Nephron progenitor cell (in vitro differentiated cells): ENCODE measurements at regions not wholly inside any gene's neighbourhood (a gene's known extent, or its start where the extent isn't known, plus 50 kb on each side); places are given as distances from the start of the nearest gene placed in this dataset.

Source experiments
- DNase-seq: peaks from one replicate; pipeline ENCODE4 v3.0.0; 2021
- H3K27ac Mint-ChIP-seq: 2 replicates; pipeline ENCODE4 v1.8.0; 2021; ENCODE audit warnings: mild to moderate bottlenecking, moderate library complexity, mixed read lengths
- H3K27me3 Mint-ChIP-seq: 2 replicates; pipeline ENCODE4 v1.8.0; 2021; ENCODE audit warnings: mild to moderate bottlenecking, low read depth, mixed read lengths; ENCODE audit not compliant: poor library complexity
- H3K36me3 Mint-ChIP-seq: 2 replicates; pipeline ENCODE4 v1.8.0; 2021; ENCODE audit warnings: low read depth, mixed read lengths
- H3K4me1 Mint-ChIP-seq: 2 replicates; pipeline ENCODE4 v1.8.0; 2021; ENCODE audit warnings: mixed read lengths
- H3K4me3 Mint-ChIP-seq: 2 replicates; pipeline ENCODE4 v1.8.0; 2021; ENCODE audit warnings: mild to moderate bottlenecking, moderate library complexity, mixed read lengths
- H3K9me3 Mint-ChIP-seq: 2 replicates; pipeline ENCODE4 v1.8.0; 2021; ENCODE audit warnings: mild to moderate bottlenecking, moderate library complexity, mixed read lengths
- TF ChIP-seq, protein P1 (sequence below): fragments of 200-600 bp; sonication (generic); IDR thresholded peaks from 2 replicates; pipeline ENCODE4 v1.5.0; 2021; ENCODE audit warnings: antibody characterized with exemption

DNA sequence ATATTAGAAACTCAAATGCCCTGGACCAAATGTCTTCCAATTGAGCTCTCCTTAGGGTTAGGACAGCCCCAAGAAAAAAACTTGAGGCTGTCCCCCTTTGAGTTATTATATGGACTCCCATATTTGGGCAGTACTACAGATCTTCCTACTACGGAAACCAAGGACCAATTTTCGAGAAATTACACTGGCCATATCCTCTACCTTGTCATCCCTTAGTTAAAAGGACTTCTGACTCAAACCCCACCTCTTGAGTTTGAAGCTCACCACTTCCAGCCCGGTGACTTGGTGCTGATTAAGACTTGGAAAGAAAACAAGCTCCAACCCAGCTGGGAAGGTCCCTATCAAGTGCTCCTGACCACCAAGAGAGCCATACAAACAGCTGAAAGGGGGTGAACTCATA lies 497.0 kb upstream of the GRAMD2B start:
- TF ChIP-seq, protein P1, sequence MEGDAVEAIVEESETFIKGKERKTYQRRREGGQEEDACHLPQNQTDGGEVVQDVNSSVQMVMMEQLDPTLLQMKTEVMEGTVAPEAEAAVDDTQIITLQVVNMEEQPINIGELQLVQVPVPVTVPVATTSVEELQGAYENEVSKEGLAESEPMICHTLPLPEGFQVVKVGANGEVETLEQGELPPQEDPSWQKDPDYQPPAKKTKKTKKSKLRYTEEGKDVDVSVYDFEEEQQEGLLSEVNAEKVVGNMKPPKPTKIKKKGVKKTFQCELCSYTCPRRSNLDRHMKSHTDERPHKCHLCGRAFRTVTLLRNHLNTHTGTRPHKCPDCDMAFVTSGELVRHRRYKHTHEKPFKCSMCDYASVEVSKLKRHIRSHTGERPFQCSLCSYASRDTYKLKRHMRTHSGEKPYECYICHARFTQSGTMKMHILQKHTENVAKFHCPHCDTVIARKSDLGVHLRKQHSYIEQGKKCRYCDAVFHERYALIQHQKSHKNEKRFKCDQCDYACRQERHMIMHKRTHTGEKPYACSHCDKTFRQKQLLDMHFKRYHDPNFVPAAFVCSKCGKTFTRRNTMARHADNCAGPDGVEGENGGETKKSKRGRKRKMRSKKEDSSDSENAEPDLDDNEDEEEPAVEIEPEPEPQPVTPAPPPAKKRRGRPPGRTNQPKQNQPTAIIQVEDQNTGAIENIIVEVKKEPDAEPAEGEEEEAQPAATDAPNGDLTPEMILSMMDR, result no peak
- H3K4me1 Mint-ChIP-seq, result no peaks in the 10 kb centered on the region
- peaks cover 46% of the 10 kb centered on the region for H3K9me3 Mint-ChIP-seq
- no peak overlapping the region for H3K4me3 Mint-ChIP-seq
- H3K27me3 Mint-ChIP-seq, result no peaks in the 10 kb centered on the region
- no peak for DNase-seq
- H3K27ac Mint-ChIP-seq, result no peak overlapping the region
- peaks cover 14% of the 10 kb centered on the region for H3K36me3 Mint-ChIP-seq

DNA sequence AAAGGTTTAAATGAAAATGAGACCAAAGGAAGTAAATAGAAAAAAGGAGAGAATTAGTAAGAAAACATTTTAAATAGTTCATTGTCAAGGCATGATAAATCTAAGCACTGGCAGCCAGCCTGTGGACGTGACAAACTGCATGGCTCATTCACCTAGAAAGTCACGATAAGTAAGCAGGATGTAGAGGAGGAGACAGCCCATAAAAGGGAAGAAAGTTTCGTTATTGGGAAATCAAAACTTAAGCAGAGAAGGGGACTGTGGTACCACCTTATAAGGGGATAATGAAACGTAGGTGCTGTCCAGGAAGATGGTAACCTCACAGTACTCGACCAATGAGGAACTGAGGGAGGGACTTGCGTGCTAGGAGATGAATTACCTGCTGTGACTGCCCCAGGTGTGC lies 494.5 kb upstream of the GRAMD2B start:
- DNase-seq, result no peak
- no peaks in the 10 kb centered on the region for H3K4me1 Mint-ChIP-seq
- H3K27ac Mint-ChIP-seq, result no peak overlapping the region
- H3K4me3 Mint-ChIP-seq, result no peak overlapping the region
- TF ChIP-seq, protein P1, result no peak
- no peaks in the 10 kb centered on the region for H3K27me3 Mint-ChIP-seq
- peaks cover 34% of the 10 kb centered on the region for H3K9me3 Mint-ChIP-seq
- H3K36me3 Mint-ChIP-seq, result peaks cover 10% of the 10 kb centered on the region

DNA sequence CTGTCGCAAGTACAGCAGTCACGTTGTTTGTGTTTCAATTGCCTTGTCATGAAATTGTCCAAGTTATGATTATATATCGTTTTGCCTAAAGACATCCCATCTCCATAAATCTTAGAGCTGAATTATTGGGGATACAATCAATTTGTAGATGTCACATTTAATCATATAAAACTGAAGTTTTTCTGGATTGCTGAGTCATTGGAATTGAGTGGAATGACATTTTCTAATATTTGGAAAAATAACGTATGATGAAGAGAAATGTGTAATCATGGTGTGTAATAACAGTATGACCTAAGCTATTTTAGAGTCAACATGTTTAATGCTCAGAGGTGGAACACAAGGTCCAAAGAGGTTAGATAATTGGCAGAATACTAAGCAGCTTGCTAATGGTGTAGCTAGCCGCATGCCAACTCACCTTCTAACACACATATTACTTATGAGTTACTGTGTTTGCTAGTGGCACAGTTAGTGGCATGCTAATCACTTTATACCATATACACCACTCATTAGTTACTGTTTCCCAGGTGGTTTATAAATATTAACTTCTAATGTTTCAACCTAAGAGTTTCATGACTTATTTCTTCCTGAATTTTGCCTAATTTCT lies 473.1 kb upstream of the GRAMD2B start:
- no peak for DNase-seq
- H3K27ac Mint-ChIP-seq, result no peak overlapping the region
- no peaks in the 10 kb centered on the region for H3K27me3 Mint-ChIP-seq
- H3K36me3 Mint-ChIP-seq, result peaks cover 9% of the 10 kb centered on the region
- peaks cover 29% of the 10 kb centered on the region for H3K9me3 Mint-ChIP-seq
- H3K4me3 Mint-ChIP-seq, result no peak overlapping the region
- TF ChIP-seq, protein P1, result no peak
- no peaks in the 10 kb centered on the region for H3K4me1 Mint-ChIP-seq

DNA sequence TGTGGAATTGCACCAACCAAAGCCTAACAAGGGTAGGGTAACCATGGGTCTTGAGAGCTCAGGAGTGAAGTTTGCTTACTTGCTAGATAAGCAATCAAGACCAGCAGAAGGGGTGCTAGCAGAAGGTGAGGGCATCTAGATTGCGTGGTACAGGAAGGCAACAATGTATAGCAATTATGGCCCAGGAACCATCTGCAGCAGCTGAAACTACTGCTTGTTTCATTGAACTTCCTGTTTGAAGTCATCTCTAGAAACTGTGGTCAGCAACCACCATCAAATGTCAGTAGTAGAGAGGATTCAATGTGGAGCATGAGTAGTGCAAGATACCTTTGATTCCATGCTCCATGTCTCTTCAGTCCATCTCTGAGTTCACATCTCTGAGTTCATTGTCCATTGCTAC lies 462.1 kb upstream of the GRAMD2B start:
- H3K4me1 Mint-ChIP-seq, result peaks cover 19% of the 10 kb centered on the region
- H3K27ac Mint-ChIP-seq, result no peak overlapping the region
- no peak overlapping the region for H3K4me3 Mint-ChIP-seq
- no peaks in the 10 kb centered on the region for H3K27me3 Mint-ChIP-seq
- TF ChIP-seq, protein P1, result no peak
- DNase-seq, result no peak
- H3K9me3 Mint-ChIP-seq, result peaks cover 7% of the 10 kb centered on the region
- no peaks in the 10 kb centered on the region for H3K36me3 Mint-ChIP-seq

DNA sequence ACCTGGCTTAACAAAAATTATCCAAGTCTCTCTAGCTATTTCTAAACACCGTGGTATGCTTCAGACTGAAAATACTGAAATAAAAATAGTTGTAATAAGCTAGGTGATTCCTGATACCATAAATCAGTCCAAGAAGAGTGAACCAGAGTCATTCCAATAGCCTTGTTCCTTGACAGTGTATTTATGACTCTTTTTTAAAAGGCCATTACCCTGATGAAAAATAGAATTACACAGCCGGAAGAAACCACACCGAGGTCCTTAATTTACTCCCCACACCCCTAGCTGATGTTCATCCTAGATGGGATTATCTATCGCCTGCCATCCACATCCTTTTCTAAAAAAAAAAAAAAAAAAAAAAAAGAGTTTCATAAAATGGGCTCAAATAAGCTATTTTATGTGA lies 457.6 kb upstream of the GRAMD2B start:
- peaks cover 50% of the 10 kb centered on the region for H3K4me1 Mint-ChIP-seq
- TF ChIP-seq, protein P1, result no peak
- no peak overlapping the region for H3K27ac Mint-ChIP-seq
- H3K27me3 Mint-ChIP-seq, result no peaks in the 10 kb centered on the region
- H3K4me3 Mint-ChIP-seq, result no peak overlapping the region
- no peak for DNase-seq
- no peaks in the 10 kb centered on the region for H3K36me3 Mint-ChIP-seq
- H3K9me3 Mint-ChIP-seq, result peaks cover 12% of the 10 kb centered on the region

DNA sequence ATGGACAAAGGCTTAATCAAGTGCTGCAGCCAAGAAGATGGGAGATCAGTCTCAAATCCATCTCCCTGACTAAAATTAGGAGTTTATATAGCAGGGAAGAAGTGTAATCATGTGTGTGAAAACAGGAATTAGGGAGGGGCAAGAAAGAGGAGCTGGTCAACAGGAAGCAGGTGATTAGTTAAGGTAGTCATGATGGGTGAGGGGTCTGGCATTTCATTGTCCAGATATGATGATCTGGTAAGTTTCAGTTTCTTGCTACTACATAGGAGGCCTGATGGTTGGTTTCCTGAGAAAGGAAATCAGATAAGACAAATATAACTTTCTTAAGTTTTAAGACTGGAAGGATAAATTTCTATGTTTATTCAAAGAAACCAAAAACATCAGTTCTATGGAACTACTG lies 455.6 kb upstream of the GRAMD2B start:
- H3K36me3 Mint-ChIP-seq, result no peaks in the 10 kb centered on the region
- no peak for DNase-seq
- peaks cover 57% of the 10 kb centered on the region for H3K4me1 Mint-ChIP-seq
- H3K4me3 Mint-ChIP-seq, result no peak overlapping the region
- TF ChIP-seq, protein P1, result no peak
- peak overlapping the region; percentile 16 for H3K27ac Mint-ChIP-seq
- H3K27me3 Mint-ChIP-seq, result no peaks in the 10 kb centered on the region
- H3K9me3 Mint-ChIP-seq, result peaks cover 12% of the 10 kb centered on the region
